GM12878 (cell line): ENCODE measurements at regions not wholly inside any gene's neighbourhood (a gene's known extent, or its start where the extent isn't known, plus 50 kb on each side); places are given as distances from the start of the nearest gene placed in this dataset.

Experiments used
- ATAC-seq: fragments of 200-7000 bp; cut with Tn5 transposase; 3 replicates; pipeline ENCODE4 v1.9.1; 2020; ENCODE audit warnings: mild to moderate bottlenecking, moderate library complexity
- BruUV-seq: library from RNA; stranded (reverse); fragments of 400-500 nt; replicated peaks from 2 replicates; lab custom pipeline; 2021; lab: Mats Ljungman, UMichigan
- CTCF ChIA-PET: fragments of 300-600 bp; sonication (Branson Sonifier 250); formaldehyde crosslinking; extraction: SDS; loops from one replicate; lab custom pipeline; 2021; ENCODE audit warnings: inconsistent platforms; lab: Yijun Ruan, JAX
- POLR2A ChIA-PET: fragments of 350-600 bp; formaldehyde crosslinking; extraction: SDS; loops from one replicate; lab custom pipeline; 2021; ENCODE audit warnings: inconsistent platforms; lab: Charles Lee
- RAD21 ChIA-PET: fragments of 300-600 bp; sonication (Branson Sonifier 250); formaldehyde crosslinking; loops from one replicate; lab custom pipeline; 2023; ENCODE audit warnings: antibody characterized with exemption; ENCODE audit not compliant: unreplicated experiment; lab: Charles Lee
- SMC1A ChIA-PET: fragments of 300-600 bp; sonication (Branson Sonifier 250); formaldehyde crosslinking; loops from one replicate; lab custom pipeline; 2023; ENCODE audit not compliant: unreplicated experiment, uncharacterized antibody; lab: Charles Lee
- DNase-seq: peaks from one replicate; pipeline ENCODE4 v3.0.0-alpha.2; 2011; ENCODE audit warnings: low read depth, low spot score
- FAIRE-seq: peaks from 3 replicates; lab custom pipeline; 2011; peaks lifted over from hg19 to GRCh38; lab: Jason Lieb, UNC
- H2AFZ ChIP-seq: 2 replicates; pipeline ENCODE4 v1.6.0; 2011; ENCODE audit warnings: low read depth, low read length, control low read depth; ENCODE audit not compliant: control insufficient read depth
- H3K27ac ChIP-seq: 2 replicates; pipeline ENCODE4 v1.5.1; 2011; ENCODE audit warnings: control low read depth; ENCODE audit not compliant: control insufficient read depth, insufficient read depth
- H3K27me3 ChIP-seq, 2 experiments: replicated peaks in 1 of 2; 2 replicates each; pipeline versions ENCODE4 v1.6.0 to v1.6.1; 2011; ENCODE audit warnings: low read length in 1 of 2; ENCODE audit not compliant: control insufficient read depth in 2 of 2, insufficient read depth in 2 of 2
- H3K36me3 ChIP-seq, 2 experiments: 2 replicates each; pipeline ENCODE4 v1.5.1; 2011; ENCODE audit warnings: low read length in 1 of 2; ENCODE audit not compliant: control insufficient read depth in 2 of 2, insufficient read depth in 2 of 2
- H3K4me1 ChIP-seq: 2 replicates; pipeline ENCODE4 v1.6.1; 2011; ENCODE audit warnings: mild to moderate bottlenecking, low read length, moderate library complexity, mixed read lengths; ENCODE audit not compliant: control insufficient read depth, insufficient read depth
- H3K4me2 ChIP-seq: 2 replicates; pipeline ENCODE4 v1.6.0; 2011; ENCODE audit warnings: control low read depth; ENCODE audit not compliant: control insufficient read depth, insufficient read depth
- H3K4me3 ChIP-seq: fragments of 200-600 bp; sonication (generic); 2 replicates; pipeline ENCODE4 v1.5.1; 2016
- H3K79me2 ChIP-seq: 2 replicates; pipeline ENCODE4 v1.6.0; 2011; ENCODE audit warnings: low read length; ENCODE audit not compliant: control insufficient read depth, insufficient read depth
- H3K9ac ChIP-seq: 2 replicates; pipeline ENCODE4 v1.8.0; 2011; ENCODE audit warnings: low read length, control low read depth, mixed read lengths; ENCODE audit not compliant: control insufficient read depth, insufficient read depth
- H3K9me3 ChIP-seq: replicated peaks from 3 replicates; pipeline ENCODE4 v1.5.1; 2011; ENCODE audit warnings: mild to moderate bottlenecking, low read length; ENCODE audit not compliant: control insufficient read depth, insufficient read depth
- H4K20me1 ChIP-seq: 2 replicates; pipeline ENCODE4 v1.6.0; 2011; ENCODE audit not compliant: control insufficient read depth, insufficient read depth
- BMI1 ChIP-seq: fragments of 450-650 bp; IDR thresholded peaks from 2 replicates; pipeline ENCODE4 v1.6.1; 2016; ENCODE audit warnings: mild to moderate bottlenecking, moderate library complexity, borderline replicate concordance
- BRCA1 ChIP-seq: IDR thresholded peaks from 2 replicates; pipeline ENCODE4 v1.6.1; 2011; ENCODE audit warnings: low read depth, low read length, improper control_type of control experiment
- CHD1 ChIP-seq: IDR thresholded peaks from 2 replicates; pipeline ENCODE4 v1.6.1; 2012; ENCODE audit warnings: low read depth, low read length, improper control_type of control experiment
- ETV6 ChIP-seq, 2 experiments: fragments of 450-650 bp in 1 of 2; IDR thresholded peaks in 1 of 2; conservative IDR thresholded peaks in 1 of 2; 2 replicates each; pipeline ENCODE4 v1.6.1; 2014; ENCODE audit warnings: antibody characterized with exemption in 1 of 2, borderline replicate concordance in 1 of 2, low read depth in 1 of 2, mild to moderate bottlenecking in 1 of 2, moderate library complexity in 1 of 2
- FOXM1 ChIP-seq: IDR thresholded peaks from 2 replicates; pipeline ENCODE4 v1.6.1; 2012; ENCODE audit warnings: low read depth, mild to moderate bottlenecking, inconsistent platforms, low read length, moderate library complexity
- HDAC2 ChIP-seq: fragments of 200-600 bp; sonication (generic); IDR thresholded peaks from 2 replicates; pipeline ENCODE4 v1.6.1; 2017
- JUNB ChIP-seq: IDR thresholded peaks from 2 replicates; pipeline ENCODE4 v1.6.1; 2016; ENCODE audit warnings: antibody characterized with exemption, mild to moderate bottlenecking
- MEF2A ChIP-seq: IDR thresholded peaks from 2 replicates; pipeline ENCODE4 v1.6.1; 2011; ENCODE audit warnings: low read depth, mild to moderate bottlenecking, low read length, moderate library complexity; ENCODE audit not compliant: insufficient read depth
- NFIC ChIP-seq: IDR thresholded peaks from 2 replicates; pipeline ENCODE4 v1.6.1; 2012; ENCODE audit warnings: low read depth, mild to moderate bottlenecking, inconsistent platforms, low read length, moderate library complexity
- NR2C2 ChIP-seq: IDR thresholded peaks from 2 replicates; pipeline ENCODE4 v1.6.1; 2011; ENCODE audit warnings: borderline replicate concordance, low read depth; ENCODE audit not compliant: control insufficient read depth, insufficient read length
- POLR2AphosphoS5 ChIP-seq: IDR thresholded peaks from 2 replicates; pipeline ENCODE4 v1.6.1; 2011; ENCODE audit warnings: mild to moderate bottlenecking, low read length, inconsistent platforms
- SMAD1 ChIP-seq: fragments of 450-650 bp; IDR thresholded peaks from 2 replicates; pipeline ENCODE4 v1.6.1; 2018; ENCODE audit warnings: mild to moderate bottlenecking, low read depth; ENCODE audit not compliant: partially characterized antibody
- SPI1 ChIP-seq: IDR thresholded peaks from 2 replicates; pipeline ENCODE4 v1.6.1; 2011; ENCODE audit warnings: low read depth, mild to moderate bottlenecking, low read length, moderate library complexity, borderline replicate concordance; ENCODE audit not compliant: insufficient read depth
- SREBF1 ChIP-seq: IDR thresholded peaks from 2 replicates; pipeline ENCODE4 v1.6.1; 2012; ENCODE audit warnings: mild to moderate bottlenecking, low read length
- ZNF217 ChIP-seq: fragments of 450-650 bp; IDR thresholded peaks from 2 replicates; pipeline ENCODE4 v1.6.1; 2017; ENCODE audit warnings: antibody characterized with exemption, mild to moderate bottlenecking
- WGBS: methylation state at CpG from one replicate; pipeline ENCODE4 v1.1.6; 2016; ENCODE audit warnings: low lambda C conversion rate; ENCODE audit not compliant: insufficient replicate concordance, insufficient coverage; ENCODE audit errors: missing lambda C conversion rate; 5-methylcytosine and 5-hydroxymethylcytosine counted together
- in situ Hi-C: fragments of 300-500 bp; cut with MboI; formaldehyde crosslinking; loops from 9 replicates; pipeline ENCODE4 v1.14.3; 2018; ENCODE audit warnings: mixed read lengths
- intact Hi-C: fragments of 100-400 bp; cut with micrococcal nuclease; formaldehyde crosslinking; loops from one replicate; pipeline ENCODE4 v1.14.2; 2022; ENCODE audit not compliant: unreplicated experiment

- WGBS, result 19% methylated on average over 2 of the region's 2 CpGs
- no peak for DNase-seq
- no peak overlapping the region for H2AFZ ChIP-seq
- SMC1A ChIA-PET, result interaction anchor here (1.0 kb wide), 1 partner anchor 95 kb away, joined by 3 read pairs; no protein-coding TSS in a partner anchor
- no peak overlapping the region for H3K27ac ChIP-seq
- RAD21 ChIA-PET, result no interaction called here
- H3K9ac ChIP-seq, result no peak overlapping the region
- TF ChIP-seq SMAD1 (no peak), BMI1 (no peak), CHD1 (no peak), NR2C2 (no peak), MEF2A (no peak), ETV6 (conservative IDR thresholded peaks at IDR 0.05 in 1 of 2, IDR thresholded peaks at IDR 0.05 in 1 of 2; ENCODE audit: borderline replicate concordance in 1 of 2, low read depth in 1 of 2) (no peak), NFIC (no peak), SPI1 (no peak), BRCA1 (no peak), POLR2AphosphoS5 (no peak), HDAC2 (no peak), FOXM1 (no peak), SREBF1 (no peak), JUNB (no peak), ZNF217 (no peak)
- no peaks in the 10 kb centered on the region for H3K79me2 ChIP-seq
- no peak for ATAC-seq
- no peaks in the 10 kb centered on the region for H3K9me3 ChIP-seq
- in situ Hi-C loops (no loop called here), intact Hi-C loops (no loop called here)
- H4K20me1 ChIP-seq, result no peaks in the 10 kb centered on the region
- CTCF ChIA-PET, result no interaction called here
- POLR2A ChIA-PET, result no interaction called here
- no peak for FAIRE-seq
- no peaks in the 10 kb centered on the region for H3K36me3 ChIP-seq
- no peak overlapping the region for H3K4me2 ChIP-seq
- no peaks in the 10 kb centered on the region for H3K27me3 ChIP-seq
- no TSS peak for BruUV-seq
- H3K4me3 ChIP-seq, result no peak overlapping the region
- H3K4me1 ChIP-seq, result no peaks in the 10 kb centered on the region
These were observed 1554.5 kb upstream of the FLRT2 start for GRCh38 chr14:83975435-83975834.
